ENCODE measurements at regions not wholly inside any gene's neighbourhood (a gene's known extent, or its start where the extent isn't known, plus 50 kb on each side); places are given as distances from the start of the nearest gene placed in this dataset.

DNA sequence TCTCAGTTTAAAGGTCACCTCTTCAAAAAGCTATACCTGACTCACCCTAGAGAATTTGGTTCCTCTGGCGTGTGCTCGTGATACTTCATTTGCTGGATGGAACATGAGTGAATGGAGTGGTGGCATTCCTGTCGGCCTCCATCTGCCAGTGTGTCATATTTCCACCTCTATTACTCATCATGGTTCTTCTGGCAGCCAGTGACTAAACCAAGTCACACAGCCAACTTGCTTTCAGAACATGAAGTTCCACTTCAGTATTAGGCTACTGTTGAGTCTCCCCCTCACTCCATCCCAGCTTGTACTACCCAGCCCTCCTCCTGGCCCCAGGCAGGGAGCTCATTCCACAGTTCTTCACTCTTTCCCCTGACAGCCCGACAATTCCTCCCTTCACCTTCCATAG, 169.8 kb downstream of the MREG start:
- Histone ChIP-seq H3K4me1 (no peaks in the 10 kb centered on the region), H3K36me3 (no peaks in the 10 kb centered on the region), H3K27ac (peak overlapping the region in 1 of 4 donors; percentile 29), H3K27me3 (no peaks in the 10 kb centered on the region), H3K4me3 (no peak overlapping the region), H3K9me3 (no peaks in the 10 kb centered on the region)
- no peak for DNase-seq
- TF ChIP-seq, protein P1, sequence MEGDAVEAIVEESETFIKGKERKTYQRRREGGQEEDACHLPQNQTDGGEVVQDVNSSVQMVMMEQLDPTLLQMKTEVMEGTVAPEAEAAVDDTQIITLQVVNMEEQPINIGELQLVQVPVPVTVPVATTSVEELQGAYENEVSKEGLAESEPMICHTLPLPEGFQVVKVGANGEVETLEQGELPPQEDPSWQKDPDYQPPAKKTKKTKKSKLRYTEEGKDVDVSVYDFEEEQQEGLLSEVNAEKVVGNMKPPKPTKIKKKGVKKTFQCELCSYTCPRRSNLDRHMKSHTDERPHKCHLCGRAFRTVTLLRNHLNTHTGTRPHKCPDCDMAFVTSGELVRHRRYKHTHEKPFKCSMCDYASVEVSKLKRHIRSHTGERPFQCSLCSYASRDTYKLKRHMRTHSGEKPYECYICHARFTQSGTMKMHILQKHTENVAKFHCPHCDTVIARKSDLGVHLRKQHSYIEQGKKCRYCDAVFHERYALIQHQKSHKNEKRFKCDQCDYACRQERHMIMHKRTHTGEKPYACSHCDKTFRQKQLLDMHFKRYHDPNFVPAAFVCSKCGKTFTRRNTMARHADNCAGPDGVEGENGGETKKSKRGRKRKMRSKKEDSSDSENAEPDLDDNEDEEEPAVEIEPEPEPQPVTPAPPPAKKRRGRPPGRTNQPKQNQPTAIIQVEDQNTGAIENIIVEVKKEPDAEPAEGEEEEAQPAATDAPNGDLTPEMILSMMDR (IDR thresholded peaks at IDR 0.05) = no peak
- TF ChIP-seq POLR2A (IDR thresholded peaks at IDR 0.05) = no peak
- intact Hi-C loops (cut with DNase I) = no loop called here
- WGBS, 2 donors = 40 to 46% methylated on average over 4 of the region's 4 CpGs

DNA sequence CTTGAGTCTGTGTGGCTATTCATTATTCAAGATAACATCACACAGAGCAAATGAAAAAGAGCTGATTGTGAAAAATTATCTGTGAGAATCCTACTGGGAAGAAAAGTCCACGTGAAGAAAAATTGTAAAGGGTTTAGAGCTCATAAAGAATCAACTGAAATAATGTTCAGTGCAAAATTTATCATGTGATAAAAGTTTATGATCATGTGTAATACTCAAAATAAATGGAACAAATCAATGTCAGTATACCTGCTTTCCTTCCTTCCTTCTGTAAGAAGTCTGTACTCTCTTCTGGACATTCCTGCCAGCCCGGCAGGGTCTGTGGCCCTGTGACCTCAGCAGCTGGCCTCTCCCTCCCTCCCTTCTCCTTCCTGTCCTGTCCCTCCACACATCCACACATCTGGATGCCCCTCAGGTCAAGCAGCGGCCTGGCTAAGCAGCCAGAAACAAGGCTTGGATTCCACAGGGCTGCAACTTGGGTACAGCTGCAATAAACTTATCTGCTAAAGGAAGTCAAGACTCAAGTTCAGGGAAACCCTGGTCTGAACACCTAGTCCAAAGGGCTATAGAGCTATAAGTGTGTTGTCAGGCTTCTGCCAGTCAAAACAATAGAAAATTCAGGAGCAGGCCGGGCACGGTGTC, 172.1 kb downstream of the MREG start:
- Histone ChIP-seq H3K36me3 (no peaks in the 10 kb centered on the region), H3K4me3 (no peak overlapping the region), H3K27ac (no peak overlapping the region), H3K27me3 (no peaks in the 10 kb centered on the region), H3K4me1 (no peaks in the 10 kb centered on the region), H3K9me3 (no peaks in the 10 kb centered on the region)
- intact Hi-C loops (cut with DNase I) = no loop called here
- TF ChIP-seq POLR2A (IDR thresholded peaks at IDR 0.05) = no peak
- TF ChIP-seq, protein P1 (IDR thresholded peaks at IDR 0.05) = no peak
- DNase-seq = no peak
- WGBS, 2 donors = 59 to 79% methylated on average over 4 to 5 of the region's 5 CpGs

DNA sequence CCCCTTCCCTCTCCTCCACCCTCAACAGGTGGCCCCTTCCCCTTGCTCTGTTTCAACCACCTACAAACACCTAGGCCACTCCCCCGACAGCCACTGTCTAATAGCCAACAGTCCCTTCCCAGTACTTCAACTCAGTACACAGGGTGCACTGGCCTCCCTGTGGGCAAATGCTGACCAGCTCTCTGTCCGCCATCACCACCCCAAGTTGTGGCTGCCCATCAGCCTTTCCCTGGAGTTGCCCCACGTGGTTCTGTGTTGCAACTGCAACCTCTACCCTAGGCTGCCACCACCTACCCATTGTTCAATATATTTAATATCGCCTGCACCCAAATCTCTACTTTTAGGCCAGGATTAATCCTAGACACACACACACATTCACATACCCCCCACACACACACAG, 173.5 kb downstream of the MREG start:
- Histone ChIP-seq H3K4me1 (no peaks in the 10 kb centered on the region), H3K36me3 (no peaks in the 10 kb centered on the region), H3K27ac (no peak overlapping the region), H3K27me3 (no peaks in the 10 kb centered on the region), H3K9me3 (no peaks in the 10 kb centered on the region), H3K4me3 (no peak overlapping the region)
- DNase-seq = no peak
- intact Hi-C loops (cut with DNase I) = no loop called here
- TF ChIP-seq POLR2A (IDR thresholded peaks at IDR 0.05) = no peak
- WGBS, 2 donors = 82% methylated on average over 4 of the region's 4 CpGs

DNA sequence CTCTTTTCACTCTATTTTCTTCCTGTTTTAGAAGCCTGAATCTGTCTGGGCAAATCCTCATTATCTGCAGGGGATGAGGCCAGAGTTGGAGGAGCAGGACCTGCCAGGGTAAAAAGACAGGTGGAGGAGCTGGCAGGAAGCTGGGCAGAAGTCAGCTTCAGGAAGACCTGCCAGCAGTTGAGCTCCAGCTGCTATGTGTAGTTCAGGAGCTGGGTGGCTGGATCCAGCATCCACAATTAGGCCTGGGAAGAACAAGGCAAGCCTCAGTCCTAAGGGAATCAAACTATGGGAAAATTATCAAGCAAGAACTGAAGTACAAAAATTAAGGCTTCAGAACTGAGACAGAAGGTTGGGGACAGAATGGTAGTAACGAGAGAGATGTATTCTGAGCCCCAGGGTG, 174.0 kb downstream of the MREG start:
- DNase-seq = no peak
- H3K4me1 ChIP-seq = no peaks in the 10 kb centered on the region
- H3K4me3 ChIP-seq = no peak overlapping the region
- H3K27me3 ChIP-seq = no peaks in the 10 kb centered on the region
- no peaks in the 10 kb centered on the region for H3K9me3 ChIP-seq
- intact Hi-C loops (cut with DNase I) = no loop called here
- TF ChIP-seq, protein P1 (IDR thresholded peaks at IDR 0.05) = no peak
- no peak for TF ChIP-seq POLR2A (IDR thresholded peaks at IDR 0.05)
- 67 to 78% methylated on average over 1 of the region's 1 CpG for WGBS, 2 donors
- no peak overlapping the region for H3K27ac ChIP-seq
- no peaks in the 10 kb centered on the region for H3K36me3 ChIP-seq

DNA sequence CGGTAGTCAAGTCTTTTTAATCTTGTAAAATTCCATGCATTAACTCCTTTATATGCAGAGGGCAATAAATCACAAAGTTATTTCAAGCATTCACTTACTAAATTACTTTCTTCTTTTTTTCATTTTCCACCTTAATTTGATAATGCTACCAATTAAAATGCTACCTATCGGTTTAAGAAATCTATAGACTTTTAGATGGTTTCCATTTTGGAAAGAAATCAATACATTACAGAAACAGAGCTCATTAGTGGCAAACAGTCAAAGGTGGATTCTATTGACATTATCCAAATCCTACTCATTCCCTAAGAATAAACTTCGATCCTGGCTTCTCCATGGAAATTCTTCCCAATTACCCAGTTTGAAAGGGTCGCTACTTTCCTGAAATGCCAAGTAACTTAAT, 176.5 kb downstream of the MREG start:
- intact Hi-C loops (cut with DNase I) = no loop called here
- H3K27me3 ChIP-seq = no peaks in the 10 kb centered on the region
- TF ChIP-seq, protein P1 (IDR thresholded peaks at IDR 0.05) = no peak
- TF ChIP-seq POLR2A (IDR thresholded peaks at IDR 0.05) = no peak

DNA sequence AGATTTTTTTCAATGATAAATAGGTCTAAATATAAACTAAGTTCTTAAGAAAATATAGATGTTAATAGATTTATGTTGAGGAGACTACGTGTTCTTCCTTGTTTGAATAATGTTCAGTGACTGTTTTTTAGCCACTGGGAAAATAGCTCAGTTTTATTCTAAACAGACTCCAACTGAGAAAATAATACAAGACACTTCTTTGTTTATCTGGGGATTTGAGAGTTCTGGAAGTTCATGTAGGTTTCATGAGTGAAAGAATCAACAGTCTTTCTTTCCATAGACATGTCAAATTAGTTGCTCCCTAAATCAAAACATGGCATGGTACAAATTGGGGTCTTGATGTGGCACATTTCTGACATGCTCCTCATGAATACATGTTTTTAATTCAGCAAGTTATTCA, 177.7 kb downstream of the MREG start:
- intact Hi-C loops (cut with DNase I) = no loop called here
- no peaks in the 10 kb centered on the region for H3K36me3 ChIP-seq
- no peaks in the 10 kb centered on the region for H3K27me3 ChIP-seq
- DNase-seq = no peak
- TF ChIP-seq, protein P1 (IDR thresholded peaks at IDR 0.05) = no peak
- no peak for TF ChIP-seq POLR2A (IDR thresholded peaks at IDR 0.05)
- no peak overlapping the region for H3K4me3 ChIP-seq
- 52 to 70% methylated on average over 1 of the region's 1 CpG for WGBS, 2 donors
- no peaks in the 10 kb centered on the region for H3K9me3 ChIP-seq
- H3K4me1 ChIP-seq = peaks cover 3 to 5% (median 4%) of the 10 kb centered on the region in 3 donors
- no peak overlapping the region for H3K27ac ChIP-seq

More for the DNA sequence above, 176.5 kb downstream of the MREG start:
- Histone ChIP-seq H3K9me3 (no peaks in the 10 kb centered on the region), H3K4me1 (peaks cover 0 to 3% (median under 1%) of the 10 kb centered on the region in 3 donors), H3K27ac (no peak overlapping the region), H3K4me3 (no peak overlapping the region), H3K36me3 (no peaks in the 10 kb centered on the region)
- DNase-seq = no peak
- 84 to 86% methylated on average over 4 of the region's 4 CpGs for WGBS, 2 donors
